ENCODE measurements at regions not wholly inside any gene's neighbourhood (a gene's known extent, or its start where the extent isn't known, plus 50 kb on each side); places are given as distances from the start of the nearest gene placed in this dataset.

DNA sequence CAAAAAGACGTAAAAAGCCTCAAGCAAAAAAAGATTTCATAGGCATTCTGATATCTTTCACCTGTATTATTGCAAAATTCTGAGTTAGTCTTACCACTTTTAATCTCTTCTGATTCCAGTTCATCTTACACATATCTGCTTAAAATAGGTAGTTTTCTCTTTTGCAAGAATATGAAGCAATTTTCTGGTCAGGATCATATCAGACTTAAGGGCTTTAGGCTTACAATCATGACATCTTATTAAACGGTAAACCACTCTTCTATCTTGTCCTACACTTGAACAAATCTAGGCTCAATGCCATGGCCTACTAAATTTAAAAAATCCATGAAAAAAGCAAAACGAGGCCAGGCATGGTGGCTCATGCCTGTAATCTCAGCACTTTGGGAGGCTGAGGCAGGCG, 50.1 kb upstream of the GAREM1 start:
- H3K36me3 Mint-ChIP-seq, result no peaks in the 10 kb centered on the region
- H3K4me1 Mint-ChIP-seq, result no peaks in the 10 kb centered on the region
- ATAC-seq (ENCODE audit: low read depth in 2 of 2) (no peak), DNase-seq (no peak)
- no peaks in the 10 kb centered on the region for H3K9me3 Mint-ChIP-seq
- H3K27ac Mint-ChIP-seq, result no peak overlapping the region
- H3K4me3 Mint-ChIP-seq, result no peak overlapping the region
- peaks cover 0 to 20% (median 14%) of the 10 kb centered on the region in 3 donors for H3K27me3 Mint-ChIP-seq

Measured in naive B cell (primary cell).